HL-60 (cell line): ENCODE measurements at regions not wholly inside any gene's neighbourhood (a gene's known extent, or its start where the extent isn't known, plus 50 kb on each side); places are given as distances from the start of the nearest gene placed in this dataset.

ENCODE experiments used
- GABPA ChIP-seq: IDR thresholded peaks from 2 replicates; pipeline ENCODE4 v1.6.1; 2012; ENCODE audit warnings: low read depth
- POLR2AphosphoS5 ChIP-seq: IDR thresholded peaks from 2 replicates; pipeline ENCODE4 v1.6.1; 2012; ENCODE audit warnings: low read depth
- SPI1 ChIP-seq: IDR thresholded peaks from 2 replicates; pipeline ENCODE4 v1.6.1; 2012; ENCODE audit warnings: low read depth, mild to moderate bottlenecking, borderline replicate concordance
- TF ChIP-seq, protein P1 (sequence below): IDR thresholded peaks from 2 replicates; pipeline ENCODE4 v1.6.1; 2012; ENCODE audit warnings: low read depth; ENCODE audit not compliant: insufficient replicate concordance
- TF ChIP-seq, protein P2 (sequence below): IDR thresholded peaks from one replicate; pipeline ENCODE4 v1.5.1; 2011; ENCODE audit warnings: low read length, control low read depth, inconsistent platforms; ENCODE audit not compliant: insufficient read depth

DNA sequence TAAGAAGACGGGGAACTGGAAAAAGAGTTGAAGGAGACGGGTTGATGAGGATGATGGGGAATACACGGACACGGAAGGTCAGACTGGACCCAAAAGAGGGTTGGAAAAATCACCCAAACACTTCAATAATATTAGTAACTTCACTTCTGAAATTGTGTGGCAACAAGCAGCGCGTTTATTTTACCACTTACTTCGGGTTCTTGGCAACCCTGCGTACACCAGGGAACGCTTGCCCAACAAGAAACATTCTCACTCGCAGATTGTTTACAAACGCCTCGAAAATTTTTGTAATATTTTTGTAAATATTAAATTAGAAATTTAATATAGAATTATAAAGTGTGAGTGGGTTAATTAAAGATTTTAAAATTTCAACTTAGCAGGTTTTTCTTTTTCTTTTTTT, 99.5 kb downstream of the CEBPB start:
- TF ChIP-seq, protein P1, sequence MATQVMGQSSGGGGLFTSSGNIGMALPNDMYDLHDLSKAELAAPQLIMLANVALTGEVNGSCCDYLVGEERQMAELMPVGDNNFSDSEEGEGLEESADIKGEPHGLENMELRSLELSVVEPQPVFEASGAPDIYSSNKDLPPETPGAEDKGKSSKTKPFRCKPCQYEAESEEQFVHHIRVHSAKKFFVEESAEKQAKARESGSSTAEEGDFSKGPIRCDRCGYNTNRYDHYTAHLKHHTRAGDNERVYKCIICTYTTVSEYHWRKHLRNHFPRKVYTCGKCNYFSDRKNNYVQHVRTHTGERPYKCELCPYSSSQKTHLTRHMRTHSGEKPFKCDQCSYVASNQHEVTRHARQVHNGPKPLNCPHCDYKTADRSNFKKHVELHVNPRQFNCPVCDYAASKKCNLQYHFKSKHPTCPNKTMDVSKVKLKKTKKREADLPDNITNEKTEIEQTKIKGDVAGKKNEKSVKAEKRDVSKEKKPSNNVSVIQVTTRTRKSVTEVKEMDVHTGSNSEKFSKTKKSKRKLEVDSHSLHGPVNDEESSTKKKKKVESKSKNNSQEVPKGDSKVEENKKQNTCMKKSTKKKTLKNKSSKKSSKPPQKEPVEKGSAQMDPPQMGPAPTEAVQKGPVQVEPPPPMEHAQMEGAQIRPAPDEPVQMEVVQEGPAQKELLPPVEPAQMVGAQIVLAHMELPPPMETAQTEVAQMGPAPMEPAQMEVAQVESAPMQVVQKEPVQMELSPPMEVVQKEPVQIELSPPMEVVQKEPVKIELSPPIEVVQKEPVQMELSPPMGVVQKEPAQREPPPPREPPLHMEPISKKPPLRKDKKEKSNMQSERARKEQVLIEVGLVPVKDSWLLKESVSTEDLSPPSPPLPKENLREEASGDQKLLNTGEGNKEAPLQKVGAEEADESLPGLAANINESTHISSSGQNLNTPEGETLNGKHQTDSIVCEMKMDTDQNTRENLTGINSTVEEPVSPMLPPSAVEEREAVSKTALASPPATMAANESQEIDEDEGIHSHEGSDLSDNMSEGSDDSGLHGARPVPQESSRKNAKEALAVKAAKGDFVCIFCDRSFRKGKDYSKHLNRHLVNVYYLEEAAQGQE = no peak
- TF ChIP-seq, protein P2, sequence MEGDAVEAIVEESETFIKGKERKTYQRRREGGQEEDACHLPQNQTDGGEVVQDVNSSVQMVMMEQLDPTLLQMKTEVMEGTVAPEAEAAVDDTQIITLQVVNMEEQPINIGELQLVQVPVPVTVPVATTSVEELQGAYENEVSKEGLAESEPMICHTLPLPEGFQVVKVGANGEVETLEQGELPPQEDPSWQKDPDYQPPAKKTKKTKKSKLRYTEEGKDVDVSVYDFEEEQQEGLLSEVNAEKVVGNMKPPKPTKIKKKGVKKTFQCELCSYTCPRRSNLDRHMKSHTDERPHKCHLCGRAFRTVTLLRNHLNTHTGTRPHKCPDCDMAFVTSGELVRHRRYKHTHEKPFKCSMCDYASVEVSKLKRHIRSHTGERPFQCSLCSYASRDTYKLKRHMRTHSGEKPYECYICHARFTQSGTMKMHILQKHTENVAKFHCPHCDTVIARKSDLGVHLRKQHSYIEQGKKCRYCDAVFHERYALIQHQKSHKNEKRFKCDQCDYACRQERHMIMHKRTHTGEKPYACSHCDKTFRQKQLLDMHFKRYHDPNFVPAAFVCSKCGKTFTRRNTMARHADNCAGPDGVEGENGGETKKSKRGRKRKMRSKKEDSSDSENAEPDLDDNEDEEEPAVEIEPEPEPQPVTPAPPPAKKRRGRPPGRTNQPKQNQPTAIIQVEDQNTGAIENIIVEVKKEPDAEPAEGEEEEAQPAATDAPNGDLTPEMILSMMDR = no peak
- TF ChIP-seq POLR2AphosphoS5 (no peak), GABPA (no peak), SPI1 (no peak)
